Dermis blood vessel endothelial cell (primary cell): ENCODE measurements at regions not wholly inside any gene's neighbourhood (a gene's known extent, or its start where the extent isn't known, plus 50 kb on each side); places are given as distances from the start of the nearest gene placed in this dataset.
"Not testable (repeated sequence)": the region's sequence is repeated elsewhere in the genome, so short reads cannot be mapped to it uniquely, and the experiment has no call there.

Experiments used
- DNase-seq: peaks from one replicate; pipeline ENCODE4 v3.0.0; 2010

DNA sequence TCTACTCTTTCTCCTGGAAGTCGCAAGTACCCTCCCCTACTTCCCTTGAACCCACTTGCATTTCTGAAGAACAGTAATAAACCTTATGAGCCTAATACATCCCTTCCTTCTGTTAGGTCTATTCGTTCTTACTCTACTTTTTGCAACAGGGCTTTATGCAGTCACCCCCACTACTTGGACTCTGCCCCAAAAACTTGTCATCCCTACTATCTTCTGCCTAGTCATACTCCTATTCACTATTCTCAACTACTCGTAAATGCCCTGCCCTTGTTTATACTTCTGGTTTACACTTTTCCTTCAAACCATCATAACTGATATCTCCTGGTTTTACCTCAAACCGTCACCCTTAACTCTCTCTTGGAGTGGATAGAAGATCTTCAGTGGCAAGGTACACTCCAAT is 55.2 kb upstream of the SLIT2 start:
- no peak for DNase-seq

DNA sequence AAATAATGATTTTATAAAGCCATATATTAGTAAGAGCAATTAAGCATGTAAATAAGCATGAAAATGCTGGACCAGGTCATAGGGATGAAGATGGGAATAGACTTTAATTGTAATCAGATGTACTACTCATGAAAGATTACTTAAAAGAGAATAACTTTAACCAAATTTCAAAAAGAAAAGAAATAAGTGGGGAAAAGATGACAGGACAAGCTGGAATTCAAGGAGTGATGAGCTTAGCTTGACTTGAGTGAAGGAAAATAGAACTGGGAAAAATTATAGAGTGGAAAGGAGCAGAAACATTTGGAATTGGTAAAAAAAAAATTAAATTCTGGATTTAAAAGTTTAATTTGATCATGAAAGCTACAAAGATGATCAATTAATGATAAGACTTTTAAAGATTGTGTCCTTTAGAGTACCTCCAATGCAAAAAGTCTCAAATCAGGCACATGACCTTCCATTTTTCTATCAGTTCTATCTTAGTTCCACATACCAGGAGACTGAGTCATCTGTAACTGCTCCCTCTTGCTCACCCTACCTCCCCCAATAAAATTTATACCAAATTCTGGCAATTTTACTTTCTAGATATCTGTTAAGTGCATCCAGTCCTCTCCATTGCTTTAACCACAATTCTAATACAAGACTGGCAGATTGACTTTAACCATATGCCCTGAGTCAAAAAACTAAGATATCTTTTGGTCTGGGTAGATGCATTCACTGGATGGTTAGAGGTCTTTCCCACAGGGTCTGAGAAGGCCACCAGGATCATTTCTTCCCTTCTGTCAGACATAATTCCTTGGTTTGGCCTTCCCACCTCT is 56.4 kb upstream of the SLIT2 start:
- DNase-seq = no peak

DNA sequence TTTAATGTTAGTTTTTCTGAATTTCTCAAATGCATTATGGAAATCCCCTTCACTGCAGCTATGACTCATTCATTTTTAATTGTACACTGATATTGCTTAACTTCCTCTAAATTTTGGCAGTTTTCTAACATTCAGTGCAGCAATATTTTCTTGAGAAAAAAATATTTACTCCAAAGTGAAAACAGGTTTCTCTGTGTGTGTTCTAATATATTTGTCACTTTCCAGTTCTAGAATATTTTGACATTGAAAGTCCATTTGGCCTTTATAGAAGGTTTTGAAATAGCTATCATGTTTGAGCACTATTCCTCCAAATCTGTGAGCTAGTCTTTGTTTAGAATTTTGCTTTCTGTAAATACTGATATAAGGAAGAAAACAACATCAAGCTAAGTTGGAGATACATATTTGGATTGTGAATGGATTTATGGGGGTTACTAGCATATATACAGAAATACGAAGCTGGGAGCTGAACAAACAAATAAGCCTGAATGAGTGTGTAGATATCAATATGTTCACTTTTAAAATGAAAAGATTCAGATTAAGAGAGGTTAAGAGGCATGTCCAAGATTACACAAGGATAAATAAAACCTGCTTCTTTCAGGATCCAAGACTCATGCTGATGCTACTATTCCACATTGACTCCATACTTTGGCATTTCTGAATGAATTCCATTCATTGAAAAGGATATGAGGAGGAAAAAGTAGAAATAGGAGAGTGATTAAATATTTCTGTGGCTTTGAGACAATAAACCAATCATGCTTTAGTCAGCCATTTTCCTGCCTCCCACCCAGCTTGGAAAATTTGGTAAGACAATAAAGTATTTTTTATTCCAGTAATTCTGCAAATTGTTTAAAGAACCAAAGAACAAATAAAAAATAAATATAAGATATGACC is 57.3 kb upstream of the SLIT2 start:
- peak; percentile 46 for DNase-seq

DNA sequence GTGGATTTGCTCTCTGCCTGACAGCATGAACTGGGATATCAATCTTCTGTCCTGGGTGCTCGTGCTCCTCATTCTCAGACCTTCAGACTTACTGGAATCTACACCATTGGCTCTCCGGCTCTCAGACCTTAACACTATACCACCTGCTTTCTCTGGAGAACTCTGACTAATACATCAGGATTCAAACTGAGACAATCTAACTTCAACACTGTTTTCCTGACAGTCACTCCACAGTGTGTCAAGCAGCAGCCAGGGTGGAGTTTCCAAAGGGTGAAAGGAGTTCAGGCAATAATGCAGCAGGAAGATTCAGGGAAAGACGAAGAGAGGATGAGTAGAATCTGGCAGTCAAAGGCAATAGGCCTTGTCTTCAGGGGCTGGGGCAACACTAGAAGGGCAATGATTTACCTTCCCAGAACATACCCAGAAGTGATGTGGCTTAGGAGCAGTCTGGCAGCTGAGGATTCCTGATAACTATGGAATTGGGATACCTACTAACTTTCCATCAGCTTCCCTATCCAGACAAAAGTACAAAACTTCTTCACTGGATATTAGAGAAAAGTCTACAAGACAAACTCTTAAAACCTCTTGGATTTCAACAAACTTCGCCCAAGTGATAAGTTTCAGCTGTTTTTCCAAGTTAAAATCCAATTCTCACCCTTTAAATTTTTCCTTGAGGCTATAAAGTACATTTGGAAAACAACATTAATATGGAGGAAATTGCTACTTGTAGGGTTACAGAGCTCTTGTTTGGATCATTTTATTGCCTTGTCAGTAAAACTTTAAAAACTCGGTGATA is 58.4 kb upstream of the SLIT2 start:
- DNase-seq = peak; percentile 25

DNA sequence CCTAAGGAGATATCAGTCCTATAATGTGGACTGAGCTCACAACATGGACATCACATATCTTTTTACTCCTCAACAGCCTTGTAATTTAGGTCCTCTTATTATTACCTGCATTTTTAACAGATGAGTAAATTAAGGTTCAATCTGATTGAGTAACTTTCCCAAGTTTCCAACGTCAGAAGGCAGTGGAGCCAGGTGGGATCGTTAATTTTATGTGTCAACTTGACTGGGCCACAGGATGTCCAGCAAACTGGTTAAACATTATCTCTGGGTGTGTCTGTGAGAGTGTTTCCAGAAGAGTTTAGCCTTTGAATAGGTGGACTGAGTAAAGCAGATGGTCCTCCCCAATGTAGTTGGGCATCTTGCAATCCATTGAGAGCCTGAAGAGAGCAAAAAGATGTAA is 59.0 kb upstream of the SLIT2 start:
- DNase-seq = no peak

DNA sequence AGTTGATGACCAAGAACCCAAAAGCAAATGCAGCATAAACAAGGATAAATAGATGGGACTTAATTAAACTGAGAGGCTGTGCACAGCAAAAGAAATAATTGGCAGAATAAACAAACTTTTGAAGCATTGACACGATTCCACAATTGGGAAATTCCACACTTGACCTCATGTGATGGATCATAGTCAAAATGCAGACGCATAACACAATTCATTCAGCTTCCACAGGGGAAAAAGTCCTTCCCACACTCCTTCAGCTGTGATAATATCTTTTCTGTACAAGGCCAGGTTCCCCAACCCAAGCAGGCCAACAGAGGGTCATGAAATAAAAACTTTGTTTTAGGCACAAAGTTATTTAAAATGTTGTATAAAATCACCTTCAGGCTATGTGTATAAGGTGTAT is 66.6 kb upstream of the SLIT2 start:
- DNase-seq = no peak

DNA sequence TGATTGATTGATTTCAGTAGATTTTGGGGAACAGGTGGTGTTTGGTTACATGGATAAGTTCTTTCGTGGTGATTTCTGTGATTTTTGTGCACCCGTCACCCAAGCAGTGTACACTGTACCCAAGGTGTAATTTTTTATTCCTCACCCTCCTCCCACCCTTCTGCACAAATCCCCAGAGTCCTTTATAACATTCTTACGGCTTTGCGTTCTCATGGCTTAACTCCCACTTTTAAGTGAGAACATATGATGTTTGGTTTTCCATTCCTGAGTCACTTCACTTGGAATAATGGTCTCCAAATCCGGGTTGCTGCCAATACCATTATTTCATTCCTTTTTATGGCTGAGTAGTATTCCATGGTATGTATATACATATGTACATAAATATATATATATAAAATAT is 68.6 kb upstream of the SLIT2 start:
- DNase-seq = not testable (repeated sequence)

DNA sequence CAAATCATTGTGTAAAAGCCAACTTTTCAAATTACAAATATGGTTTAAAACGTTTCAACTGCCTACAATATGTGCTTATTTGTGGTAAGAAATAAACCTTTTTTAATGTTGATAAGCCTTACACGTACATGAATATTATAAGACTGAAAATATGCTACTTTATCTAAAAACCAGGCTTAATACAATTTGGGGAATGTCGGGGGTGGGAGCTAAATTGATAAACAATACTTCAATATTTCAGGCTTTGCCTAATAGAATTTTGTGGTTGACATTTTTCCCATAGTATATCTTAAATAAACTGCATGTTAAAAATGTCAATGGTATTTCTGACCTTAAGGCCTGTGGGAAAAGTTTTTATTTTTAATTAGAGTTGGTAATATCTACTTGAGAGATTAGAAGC is 69.8 kb upstream of the SLIT2 start:
- DNase-seq = no peak

DNA sequence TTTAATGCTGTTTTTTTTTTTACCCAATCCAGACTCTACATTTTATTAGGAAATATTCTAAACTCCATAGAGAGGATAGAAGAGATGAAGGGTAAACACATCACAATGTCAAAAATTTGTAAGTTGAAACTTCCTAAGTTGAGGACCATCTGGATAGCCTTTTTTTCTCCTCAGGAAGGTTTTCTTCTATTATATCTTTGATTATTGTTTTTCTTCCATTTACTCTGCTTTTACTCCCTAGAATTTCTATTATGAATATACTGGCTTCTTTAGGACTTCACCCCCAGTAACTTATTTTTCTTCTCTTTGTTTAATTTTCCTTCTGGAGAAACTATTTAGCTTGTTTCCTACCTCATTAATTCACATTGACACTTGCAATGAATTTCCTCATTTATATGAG is 71.2 kb upstream of the SLIT2 start:
- no peak for DNase-seq

DNA sequence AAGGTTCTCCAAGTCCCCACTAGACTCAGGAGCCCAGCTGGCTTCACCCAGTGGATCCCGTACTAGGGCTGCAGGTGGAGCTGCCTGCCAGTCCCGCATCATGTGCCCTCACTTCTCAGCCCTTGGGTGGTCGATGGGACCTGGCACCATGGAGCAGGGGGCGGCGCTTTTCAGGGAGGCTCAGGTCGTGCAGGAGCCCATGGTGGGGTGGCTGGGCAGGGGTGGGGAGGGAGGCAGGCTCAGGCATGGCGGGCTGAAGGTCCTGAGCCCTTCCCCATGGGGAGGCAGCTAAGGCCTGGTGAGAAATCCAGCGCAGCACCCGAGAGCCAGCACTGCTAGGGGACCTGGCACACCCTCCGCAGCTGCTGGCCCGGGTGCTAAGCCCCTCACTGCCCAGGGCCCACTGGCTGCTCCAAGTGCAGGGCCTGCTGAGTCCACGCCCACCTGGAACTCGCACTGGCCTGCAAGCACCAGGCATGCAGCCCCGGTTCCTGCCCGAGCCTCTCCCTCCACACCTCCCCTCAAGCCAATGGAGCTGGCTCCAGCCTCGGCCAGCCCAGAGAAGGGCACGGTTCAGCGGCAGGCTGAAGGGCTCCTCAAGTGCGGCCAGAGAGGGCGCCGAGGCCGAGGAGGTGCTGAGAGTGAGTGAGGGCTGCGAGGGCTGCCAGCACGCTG is 72.7 kb upstream of the SLIT2 start:
- no peak for DNase-seq

DNA sequence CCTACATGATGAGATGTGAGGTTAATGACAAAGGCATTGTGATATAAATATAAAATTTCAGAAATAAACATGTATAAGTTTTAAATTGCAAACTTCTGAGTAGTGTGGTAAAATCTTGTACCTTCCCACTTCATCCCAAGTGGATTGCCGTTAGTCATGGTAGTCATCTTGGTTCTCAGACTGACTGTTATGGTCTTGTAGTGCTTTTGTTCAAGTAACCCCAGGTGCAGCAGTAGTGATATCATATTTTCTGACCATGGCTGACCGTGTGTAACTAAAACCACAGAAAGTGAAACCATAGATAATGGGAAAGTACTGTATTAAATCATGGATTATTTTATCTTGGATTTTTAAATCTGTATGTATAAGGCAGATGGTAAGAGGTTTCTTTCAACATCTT is 74.8 kb upstream of the SLIT2 start:
- no peak for DNase-seq

DNA sequence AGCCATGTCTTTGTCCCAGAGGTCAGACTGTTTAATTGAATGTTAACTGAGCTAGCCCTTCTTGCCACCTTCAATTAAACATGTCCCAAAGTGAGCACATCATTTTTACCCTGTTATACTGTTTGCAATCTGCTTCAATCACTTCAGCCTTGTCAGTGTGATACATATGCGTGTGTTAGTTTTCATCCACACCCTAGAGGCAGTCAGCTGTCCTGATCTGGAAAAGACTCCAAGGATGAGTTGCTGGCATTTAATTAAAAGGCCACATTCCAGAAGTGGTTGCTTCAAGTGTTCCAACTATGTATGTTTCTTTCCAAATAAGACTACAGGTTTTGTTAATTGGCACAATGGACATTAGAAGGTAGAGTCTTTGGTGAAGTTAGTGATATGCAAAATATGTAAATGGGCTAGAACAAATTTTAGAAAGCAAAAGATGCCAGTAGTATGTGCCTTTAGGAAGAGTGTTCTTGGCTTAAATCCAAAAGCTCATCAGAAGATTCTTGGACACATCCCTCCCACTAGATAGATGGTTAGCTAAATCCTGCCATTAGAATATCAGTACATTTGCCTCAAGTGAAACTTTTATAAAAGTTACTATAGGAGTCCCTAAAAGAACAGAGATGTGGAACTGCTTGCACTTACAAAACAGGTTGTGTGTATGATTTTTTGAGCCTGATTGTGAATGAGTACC is 79.5 kb upstream of the SLIT2 start:
- DNase-seq = no peak

DNA sequence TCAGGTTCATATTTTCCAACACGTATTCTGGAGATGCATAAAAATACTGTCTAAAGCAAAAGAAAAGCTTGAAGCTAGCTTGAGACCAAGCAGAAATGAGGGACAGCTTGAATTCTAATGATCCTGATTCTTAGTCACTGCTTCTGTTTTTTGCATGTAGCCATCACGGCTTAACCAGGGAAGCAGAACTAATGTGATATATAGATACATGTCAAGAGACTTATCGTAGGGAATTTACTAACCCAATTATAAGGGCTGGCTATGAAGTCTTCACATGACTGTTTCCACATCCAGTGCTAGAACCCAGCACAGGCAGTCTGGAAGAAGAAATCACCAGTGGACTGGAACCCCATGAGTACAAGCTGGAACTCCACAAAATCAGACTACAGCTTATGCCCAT is 85.2 kb upstream of the SLIT2 start:
- DNase-seq = no peak

DNA sequence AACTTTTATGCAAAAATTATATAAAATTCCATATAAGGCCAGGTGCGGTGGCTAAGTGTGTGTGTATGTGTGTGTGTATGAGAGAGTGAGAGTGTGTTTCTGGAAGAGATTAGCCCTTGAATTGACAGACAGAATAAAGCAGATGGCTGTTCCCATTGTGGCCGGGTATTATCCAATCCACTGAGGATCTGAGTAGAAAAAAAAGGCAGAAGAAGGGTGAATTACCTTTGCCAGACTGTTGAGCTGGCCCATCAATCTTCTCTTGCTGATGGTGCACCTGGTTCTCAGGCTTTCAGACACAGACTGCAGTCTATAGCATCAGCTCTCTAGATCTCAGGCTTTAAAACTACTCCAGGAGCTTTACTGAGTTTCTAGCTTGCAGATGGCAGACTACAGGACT is 92.2 kb upstream of the SLIT2 start:
- no peak for DNase-seq

DNA sequence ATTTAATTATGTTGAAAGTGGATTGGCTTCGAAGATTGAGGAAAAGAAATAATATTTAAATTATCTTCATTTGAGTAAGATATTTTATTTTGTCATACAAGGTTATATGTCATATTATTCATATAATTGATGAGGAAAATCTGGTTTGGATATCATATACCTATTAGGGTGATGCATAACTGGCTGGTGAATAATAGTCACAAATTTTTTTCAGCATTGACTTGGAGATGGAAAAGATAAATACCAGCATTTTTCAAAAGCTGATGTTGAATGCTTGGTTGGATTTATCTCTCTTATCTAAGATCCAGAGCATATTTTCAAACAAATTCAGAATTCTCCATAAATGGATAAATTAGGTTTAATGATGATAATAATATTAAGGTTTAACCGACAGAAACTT is 93.5 kb upstream of the SLIT2 start:
- no peak for DNase-seq

DNA sequence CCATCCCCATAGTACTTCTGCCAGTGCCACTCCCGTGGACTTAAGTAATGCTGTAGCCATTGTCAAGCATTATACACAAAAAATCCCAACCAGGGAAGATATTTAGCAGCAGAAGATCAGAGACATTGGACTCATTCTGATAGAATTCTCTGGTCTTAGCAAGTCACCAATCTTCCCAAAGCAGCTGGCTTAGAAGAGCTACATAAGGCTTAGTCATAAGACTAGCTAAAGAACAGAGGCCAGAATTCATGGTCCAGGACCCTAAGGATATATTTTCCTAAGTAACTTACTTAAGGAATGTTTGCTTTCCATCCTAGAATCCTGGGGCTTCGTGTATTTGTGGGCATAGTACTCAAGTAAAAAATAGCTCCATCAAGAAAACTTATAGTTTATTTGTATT is 100.3 kb upstream of the SLIT2 start:
- DNase-seq = no peak

DNA sequence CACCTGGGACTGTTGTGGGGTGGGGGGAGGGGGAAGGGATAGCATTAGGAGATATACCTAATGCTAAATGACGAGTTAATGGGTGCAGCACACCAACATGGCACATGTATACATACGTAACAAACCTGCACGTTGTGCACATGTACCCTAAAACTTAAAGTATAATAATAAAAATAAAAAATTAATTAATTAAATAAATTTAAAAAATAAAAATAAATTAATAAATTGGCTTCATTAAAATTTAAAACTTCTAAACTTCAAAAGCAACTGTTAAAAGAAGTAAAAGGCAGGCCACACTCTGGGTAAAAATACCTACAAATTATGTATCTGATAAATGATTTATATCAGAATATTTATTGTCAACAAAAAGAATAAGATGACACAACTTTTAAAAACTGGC is 102.6 kb upstream of the SLIT2 start:
- not testable (repeated sequence) for DNase-seq

DNA sequence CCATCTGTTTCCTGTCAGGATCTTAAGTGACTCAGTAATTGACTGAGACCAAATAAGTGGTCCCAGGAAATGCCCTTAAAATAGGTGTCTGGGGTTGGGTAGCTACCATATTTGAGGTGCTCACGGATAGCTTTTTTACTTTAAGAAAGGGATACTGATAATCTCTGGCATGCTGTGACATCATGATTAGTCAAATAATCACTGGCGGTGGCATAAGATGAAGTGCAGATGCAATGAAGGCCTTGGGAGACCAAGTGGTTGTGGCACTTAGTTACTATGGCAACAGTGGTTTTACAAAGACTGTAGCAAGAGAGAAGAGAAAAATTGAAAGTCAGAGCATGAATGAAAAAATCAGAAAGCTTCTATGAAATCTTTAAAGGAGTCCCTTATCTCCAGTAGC is 114.5 kb upstream of the SLIT2 start:
- DNase-seq = no peak

DNA sequence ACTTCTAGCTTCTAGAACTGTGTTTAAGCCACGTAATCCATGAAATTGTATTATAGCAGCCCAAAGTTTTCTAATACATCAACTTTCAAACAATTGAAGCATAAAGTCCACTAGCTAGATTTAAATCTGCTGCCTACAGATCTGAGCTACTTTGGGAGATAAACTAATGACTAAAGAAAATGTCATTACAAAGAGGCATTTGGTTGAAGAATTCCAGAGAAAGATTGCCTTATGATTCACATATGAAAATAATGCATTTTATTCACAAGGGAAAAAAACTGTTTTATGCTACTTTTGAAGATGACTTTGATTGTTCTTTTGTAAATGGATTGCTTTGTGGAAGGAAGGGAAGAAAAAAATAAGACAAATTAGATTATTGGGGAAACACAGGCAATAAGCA is 124.1 kb upstream of the SLIT2 start:
- no peak for DNase-seq

DNA sequence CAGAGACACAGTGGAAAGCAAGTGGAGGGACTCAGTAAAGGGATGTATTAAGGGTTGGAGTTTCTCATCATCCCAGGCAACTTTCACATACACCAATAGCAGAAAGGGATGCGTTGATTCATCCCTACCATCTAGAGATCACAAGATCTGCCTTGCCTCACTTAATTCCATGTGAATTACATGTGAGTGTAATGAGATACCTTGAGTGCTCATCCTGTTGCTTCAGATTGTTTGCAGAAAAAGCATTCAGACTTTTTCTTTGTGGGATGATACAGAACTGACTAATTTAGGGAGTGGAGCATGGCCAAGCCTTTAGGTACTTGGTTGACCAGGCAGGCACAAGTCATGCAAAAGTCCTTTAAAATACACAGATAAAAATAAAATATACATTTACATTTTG is 124.8 kb upstream of the SLIT2 start:
- no peak for DNase-seq

DNA sequence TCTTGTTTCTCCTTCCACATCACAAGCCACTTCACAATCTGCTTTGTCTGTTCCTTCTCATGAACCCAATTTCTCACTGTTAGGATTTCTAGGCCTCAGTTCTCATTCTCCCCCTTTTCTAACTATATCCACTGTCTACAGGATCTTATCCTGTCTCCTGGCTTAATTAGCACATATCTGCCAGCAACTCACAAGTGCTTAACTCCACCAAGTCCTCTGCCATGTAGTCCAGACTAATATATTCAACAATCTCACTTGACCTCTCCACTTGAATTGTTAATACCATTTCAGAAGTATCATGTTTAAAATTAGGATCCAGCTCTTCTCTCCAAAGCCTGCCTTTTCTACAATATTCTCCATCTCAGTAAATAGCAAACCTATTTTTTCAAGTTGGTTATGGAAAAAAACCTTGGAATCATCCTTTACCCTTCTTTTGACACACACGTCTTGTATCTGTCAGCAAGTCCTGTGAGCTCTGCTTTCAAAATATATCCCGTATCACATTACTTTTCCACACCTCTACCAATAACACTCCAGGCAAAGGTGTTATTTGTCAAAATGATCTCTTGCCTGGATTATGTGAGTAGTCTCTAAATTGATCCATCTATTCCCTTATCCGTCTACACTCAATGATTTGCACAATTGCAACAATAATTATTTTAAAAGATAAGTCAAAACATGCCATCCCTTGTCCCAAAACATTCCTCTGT is 127.2 kb upstream of the SLIT2 start:
- DNase-seq = no peak
